ENCODE measurements at regions not wholly inside any gene's neighbourhood (a gene's known extent, or its start where the extent isn't known, plus 50 kb on each side); places are given as distances from the start of the nearest gene placed in this dataset.

DNA sequence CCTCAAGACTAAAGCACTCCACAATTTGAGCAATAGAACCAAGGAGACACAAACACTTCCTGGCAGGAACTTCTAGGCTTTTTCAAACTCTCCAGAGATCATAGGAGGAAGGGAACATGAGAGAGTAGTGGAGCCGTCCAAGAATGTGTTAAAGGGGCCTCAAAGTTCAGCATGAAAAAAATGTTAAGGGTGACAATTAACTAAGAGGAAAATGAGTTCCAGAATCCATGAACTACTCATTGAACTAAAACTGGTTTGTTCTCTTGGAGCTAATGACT, 122.0 kb downstream of the WIF1 start:
- DNase-seq (ENCODE audit: low spot score), result no peak
